Stomach (tissue), 4 donors: ENCODE measurements at regions not wholly inside any gene's neighbourhood (a gene's known extent, or its start where the extent isn't known, plus 50 kb on each side); places are given as distances from the start of the nearest gene placed in this dataset.

Source experiments
- CTCF ChIP-seq, 7 experiments: fragments of 450-650 bp in 4 of 7; fragments of 200-600 bp in 3 of 7; sonication (generic) in 3 of 7; IDR thresholded peaks; one replicate each; pipeline ENCODE4 v1.5.1; 2016 to 2019; ENCODE audit warnings: antibody characterized with exemption in 7 of 7, control low read depth in 2 of 7, mild to moderate bottlenecking in 1 of 7
- POLR2A ChIP-seq, 4 donors: fragments of 450-650 bp; IDR thresholded peaks; one replicate each; pipeline ENCODE4 v1.6.1; 2016; ENCODE audit warnings: antibody characterized with exemption in 4 of 4, control low read depth in 2 of 4, mild to moderate bottlenecking in 1 of 4, moderate library complexity in 1 of 4

- TF ChIP-seq CTCF (IDR thresholded peaks at IDR 0.05) (no peak), POLR2A (IDR thresholded peaks at IDR 0.05) (no peak)
Observed at GRCh38 chr18:68098655-68099054, 582.1 kb upstream of the DSEL start.
